ENCODE measurements at regions not wholly inside any gene's neighbourhood (a gene's known extent, or its start where the extent isn't known, plus 50 kb on each side); places are given as distances from the start of the nearest gene placed in this dataset.

- no peak for TF ChIP-seq ZNF114 (tag by site-specific recombination; IDR thresholded peaks at IDR 0.05)
- no peak for TF ChIP-seq REPIN1 (tag by site-specific recombination; IDR thresholded peaks at IDR 0.05; ENCODE audit: low read depth)
- no peak for TF ChIP-seq BCL11B (tag by site-specific recombination; IDR thresholded peaks at IDR 0.05; ENCODE audit: low read depth)
- no peak for TF ChIP-seq CTCF (tag by site-specific recombination; IDR thresholded peaks at IDR 0.05)
- no peak for TF ChIP-seq SP2 (tag by site-specific recombination; IDR thresholded peaks at IDR 0.05)
- no peak for TF ChIP-seq HOXA7 (CRISPR knock-in tag; IDR thresholded peaks at IDR 0.05; ENCODE audit: borderline replicate concordance)
- TF ChIP-seq ZNF585B (tag by site-specific recombination; IDR thresholded peaks at IDR 0.05), result no peak
- TF ChIP-seq ZNF211 (tag by site-specific recombination; IDR thresholded peaks at IDR 0.05; ENCODE audit: low read depth), result no peak
- TF ChIP-seq ZNF558 (tag by site-specific recombination; IDR thresholded peaks at IDR 0.05), result no peak
- no peak for TF ChIP-seq ZNF529 (tag by site-specific recombination; IDR thresholded peaks at IDR 0.05; ENCODE audit: insufficient replicate concordance)
These were observed 549.5 kb downstream of the SLITRK1 start for GRCh38 chr13:83332751-83333150.
